ENCODE measurements at regions not wholly inside any gene's neighbourhood (a gene's known extent, or its start where the extent isn't known, plus 50 kb on each side); places are given as distances from the start of the nearest gene placed in this dataset.
"Not testable (repeated sequence)": the region's sequence is repeated elsewhere in the genome, so short reads cannot be mapped to it uniquely, and the experiment has no call there.

GRCh38 chr1:79711001-79711431 lies 704.5 kb upstream of the ADGRL4 start:
- intact Hi-C loops (cut with DNase I), result no loop called here
- H3K27ac ChIP-seq, result no peak overlapping the region
- H3K9me3 ChIP-seq, result no peaks in the 10 kb centered on the region
- 48 to 66% methylated on average over 3 of the region's 3 CpGs for WGBS, 2 donors
- no peaks in the 10 kb centered on the region for H3K27me3 ChIP-seq
- TF ChIP-seq CTCF (IDR thresholded peaks at IDR 0.05) (no peak), POLR2A (IDR thresholded peaks at IDR 0.05) (no peak)
- no peak for DNase-seq
- no peaks in the 10 kb centered on the region for H3K4me1 ChIP-seq
- H3K4me3 ChIP-seq, result no peak overlapping the region
- H3K36me3 ChIP-seq, result no peaks in the 10 kb centered on the region

- intact Hi-C loops (cut with DNase I), result no loop called here
- TF ChIP-seq CTCF (IDR thresholded peaks at IDR 0.05) (no peak), POLR2A (IDR thresholded peaks at IDR 0.05) (no peak)
- no peaks in the 10 kb centered on the region for H3K27me3 ChIP-seq
- no peak for DNase-seq
- no peaks in the 10 kb centered on the region for H3K36me3 ChIP-seq
- H3K4me1 ChIP-seq, result no peaks in the 10 kb centered on the region
- no peaks in the 10 kb centered on the region for H3K9me3 ChIP-seq
- no peak overlapping the region for H3K27ac ChIP-seq
- H3K4me3 ChIP-seq, result no peak overlapping the region
- WGBS, 2 donors, result 80 to 83% methylated on average over 1 of the region's 1 CpG
Measured at GRCh38 chr1:79708646-79709265, 702.2 kb upstream of the ADGRL4 start.

DNA sequence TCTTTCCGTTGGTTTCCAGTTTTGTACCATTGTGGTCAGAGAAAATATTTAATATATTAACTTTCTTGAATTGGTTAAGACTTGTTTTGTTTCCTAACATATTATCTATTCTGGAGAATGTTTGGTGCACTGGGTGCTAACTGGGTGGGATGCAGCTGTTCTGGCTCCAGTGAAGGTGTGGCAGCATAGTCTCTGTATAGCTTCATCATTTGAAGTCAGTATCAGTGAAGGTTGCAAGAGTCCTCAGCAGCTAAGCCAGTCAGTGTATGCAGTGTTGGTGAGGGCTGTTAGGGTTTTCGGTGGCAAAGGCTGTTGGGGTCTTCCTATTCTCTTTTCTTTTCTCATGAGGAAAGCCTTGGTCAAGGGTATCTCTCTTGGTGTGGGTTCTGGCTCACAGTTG lies 698.7 kb upstream of the ADGRL4 start:
- Histone ChIP-seq H3K27ac (no peak overlapping the region), H3K4me1 (no peaks in the 10 kb centered on the region), H3K27me3 (no peaks in the 10 kb centered on the region), H3K4me3 (no peak overlapping the region), H3K9me3 (no peaks in the 10 kb centered on the region), H3K36me3 (no peaks in the 10 kb centered on the region)
- WGBS, 2 donors, result 68 to 83% methylated on average over 2 of the region's 2 CpGs
- no peak for DNase-seq
- intact Hi-C loops (cut with DNase I), result no loop called here
- no peak for TF ChIP-seq POLR2A (IDR thresholded peaks at IDR 0.05)
- no peak for TF ChIP-seq CTCF (IDR thresholded peaks at IDR 0.05)

DNA sequence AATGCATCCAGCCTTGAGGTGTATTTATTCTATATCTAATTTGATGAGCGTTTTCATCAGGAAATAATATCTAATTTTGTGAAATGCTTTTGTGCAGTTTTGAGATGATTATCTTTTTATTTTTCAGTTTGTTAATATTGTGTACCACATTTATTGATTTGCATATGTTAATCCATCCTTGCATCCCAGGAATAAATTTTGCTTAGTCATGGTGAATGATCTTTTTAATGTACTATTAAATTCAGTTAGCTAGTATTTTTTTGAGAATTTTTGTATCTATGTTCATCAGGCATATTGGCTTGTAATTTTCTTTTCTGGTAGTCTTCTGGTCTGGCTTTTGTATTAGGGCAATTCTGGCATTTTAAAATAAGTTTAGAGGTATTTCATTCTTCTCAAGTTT lies 697.5 kb upstream of the ADGRL4 start:
- H3K4me3 ChIP-seq, result no peak overlapping the region
- TF ChIP-seq POLR2A (IDR thresholded peaks at IDR 0.05), result no peak
- no peak for TF ChIP-seq CTCF (IDR thresholded peaks at IDR 0.05)
- H3K27ac ChIP-seq, result no peak overlapping the region
- no peaks in the 10 kb centered on the region for H3K36me3 ChIP-seq
- 64 to 89% methylated on average over 1 of the region's 1 CpG for WGBS, 2 donors
- intact Hi-C loops (cut with DNase I), result no loop called here
- no peaks in the 10 kb centered on the region for H3K4me1 ChIP-seq
- no peak for DNase-seq
- H3K27me3 ChIP-seq, result no peaks in the 10 kb centered on the region
- no peaks in the 10 kb centered on the region for H3K9me3 ChIP-seq

DNA sequence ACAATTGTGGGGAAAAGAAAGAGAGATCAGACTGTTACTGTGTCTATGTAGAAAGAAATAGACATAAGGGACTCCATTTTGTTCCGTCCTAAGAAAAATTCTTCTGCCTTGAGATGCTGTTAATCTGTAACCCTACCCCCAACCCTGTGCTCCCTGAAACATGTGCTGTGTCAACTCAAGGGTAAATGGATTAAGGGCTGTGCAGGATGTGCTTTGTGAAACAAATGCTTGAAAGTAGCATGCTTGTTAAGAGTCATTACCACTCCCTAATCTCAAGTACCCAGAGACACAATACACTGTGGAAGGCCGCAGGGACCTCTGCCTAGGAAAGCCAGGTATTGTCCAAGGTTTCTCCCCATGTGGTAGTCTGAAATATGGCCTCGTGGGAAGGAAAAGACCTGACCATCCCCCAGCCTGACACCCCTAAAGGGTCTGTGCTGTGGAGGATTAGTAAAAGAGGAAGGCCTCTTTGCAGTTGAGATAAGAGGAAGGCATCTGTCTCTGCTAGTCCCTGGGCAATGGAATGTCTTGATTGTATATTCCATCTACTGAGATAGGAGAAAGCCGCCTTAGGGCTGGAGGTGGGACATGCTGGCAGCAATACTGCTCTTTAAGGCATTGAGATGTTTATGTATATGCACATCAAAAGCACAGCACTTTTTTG lies 695.9 kb upstream of the ADGRL4 start:
- H3K9me3 ChIP-seq; H3K4me1 ChIP-seq; DNase-seq; H3K36me3 ChIP-seq; H3K4me3 ChIP-seq; intact Hi-C loops (cut with DNase I); H3K27me3 ChIP-seq; H3K27ac ChIP-seq: not testable (repeated sequence)
- WGBS, 2 donors, result 20 to 45% methylated on average over 4 of the region's 4 CpGs

GRCh38 chr1:79695138-79695537 lies 688.6 kb upstream of the ADGRL4 start:
- no peaks in the 10 kb centered on the region for H3K36me3 ChIP-seq
- no peak for DNase-seq
- H3K4me3 ChIP-seq, result no peak overlapping the region
- no peaks in the 10 kb centered on the region for H3K27me3 ChIP-seq
- TF ChIP-seq POLR2A (IDR thresholded peaks at IDR 0.05) (no peak), CTCF (IDR thresholded peaks at IDR 0.05) (no peak)
- no peaks in the 10 kb centered on the region for H3K9me3 ChIP-seq
- H3K4me1 ChIP-seq, result no peaks in the 10 kb centered on the region
- intact Hi-C loops (cut with DNase I), result no loop called here
- H3K27ac ChIP-seq, result no peak overlapping the region
